DND-41 (cell line): ENCODE measurements at regions not wholly inside any gene's neighbourhood (a gene's known extent, or its start where the extent isn't known, plus 50 kb on each side); places are given as distances from the start of the nearest gene placed in this dataset.
"Not testable (repeated sequence)": the region's sequence is repeated elsewhere in the genome, so short reads cannot be mapped to it uniquely, and the experiment has no call there.

Experiments used
- EZH2 ChIP-seq: IDR thresholded peaks from 3 replicates; pipeline ENCODE4 v1.6.1; 2012; ENCODE audit warnings: borderline replicate concordance, low read depth, mild to moderate bottlenecking, moderate library complexity, low read length, inconsistent platforms; ENCODE audit not compliant: severe bottlenecking
- TF ChIP-seq, protein P1 (sequence below): IDR thresholded peaks from 2 replicates; pipeline ENCODE4 v1.5.1; 2012; ENCODE audit warnings: borderline replicate concordance, low read length, moderate library complexity, mild to moderate bottlenecking; ENCODE audit not compliant: poor library complexity, severe bottlenecking; ENCODE audit errors: extremely low read depth

DNA sequence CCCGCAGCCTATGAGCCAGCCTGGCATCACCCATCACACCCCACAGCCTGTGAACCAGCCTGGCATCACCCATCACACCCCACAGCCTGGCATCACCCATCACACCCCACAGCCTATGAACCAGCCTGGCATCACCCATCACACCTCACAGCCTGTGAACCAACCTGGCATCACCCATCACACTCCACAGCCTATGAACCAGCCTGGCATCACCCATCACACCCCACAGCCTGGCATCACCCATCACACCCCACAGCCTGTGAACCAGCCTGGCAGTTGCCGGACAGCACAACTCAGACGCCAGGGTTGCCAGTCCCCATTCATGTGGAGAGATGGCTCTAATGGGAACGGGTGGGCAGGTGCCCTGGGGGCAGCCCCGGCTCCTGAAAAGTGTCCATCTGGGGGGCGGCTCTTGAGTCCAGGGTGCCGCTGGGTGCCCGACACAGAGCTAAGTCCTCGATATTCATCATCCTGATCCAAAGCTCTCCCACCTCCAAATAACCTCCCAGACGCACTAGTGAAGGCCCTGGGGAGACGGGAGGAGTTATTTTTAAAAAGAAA, 116.9 kb upstream of the AFDN start:
- TF ChIP-seq, protein P1, sequence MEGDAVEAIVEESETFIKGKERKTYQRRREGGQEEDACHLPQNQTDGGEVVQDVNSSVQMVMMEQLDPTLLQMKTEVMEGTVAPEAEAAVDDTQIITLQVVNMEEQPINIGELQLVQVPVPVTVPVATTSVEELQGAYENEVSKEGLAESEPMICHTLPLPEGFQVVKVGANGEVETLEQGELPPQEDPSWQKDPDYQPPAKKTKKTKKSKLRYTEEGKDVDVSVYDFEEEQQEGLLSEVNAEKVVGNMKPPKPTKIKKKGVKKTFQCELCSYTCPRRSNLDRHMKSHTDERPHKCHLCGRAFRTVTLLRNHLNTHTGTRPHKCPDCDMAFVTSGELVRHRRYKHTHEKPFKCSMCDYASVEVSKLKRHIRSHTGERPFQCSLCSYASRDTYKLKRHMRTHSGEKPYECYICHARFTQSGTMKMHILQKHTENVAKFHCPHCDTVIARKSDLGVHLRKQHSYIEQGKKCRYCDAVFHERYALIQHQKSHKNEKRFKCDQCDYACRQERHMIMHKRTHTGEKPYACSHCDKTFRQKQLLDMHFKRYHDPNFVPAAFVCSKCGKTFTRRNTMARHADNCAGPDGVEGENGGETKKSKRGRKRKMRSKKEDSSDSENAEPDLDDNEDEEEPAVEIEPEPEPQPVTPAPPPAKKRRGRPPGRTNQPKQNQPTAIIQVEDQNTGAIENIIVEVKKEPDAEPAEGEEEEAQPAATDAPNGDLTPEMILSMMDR: not testable (repeated sequence)
- not testable (repeated sequence) for TF ChIP-seq EZH2
